ENCODE measurements at regions not wholly inside any gene's neighbourhood (a gene's known extent, or its start where the extent isn't known, plus 50 kb on each side); places are given as distances from the start of the nearest gene placed in this dataset.

DNA sequence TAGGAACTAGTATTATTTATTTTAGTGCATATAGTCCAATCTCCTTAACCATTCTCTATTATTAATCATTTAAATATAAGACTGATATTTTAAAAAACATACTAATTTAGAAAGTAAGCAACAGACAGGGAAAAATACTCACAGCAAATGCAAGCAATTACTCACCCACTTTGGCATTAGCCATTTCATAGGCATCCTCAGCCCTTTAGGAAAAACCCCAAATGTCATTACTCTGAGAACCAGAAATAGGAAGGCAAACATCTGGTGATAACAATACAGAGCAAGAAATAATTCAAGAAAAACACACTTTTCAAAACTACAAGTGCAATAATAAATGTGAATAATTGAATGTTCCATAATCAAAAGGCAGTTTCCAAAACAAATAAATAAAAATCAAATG lies 545.1 kb downstream of the PLPP3 start:
- H3K4me3 ChIP-seq: no peak overlapping the region
- TF ChIP-seq, protein P1, sequence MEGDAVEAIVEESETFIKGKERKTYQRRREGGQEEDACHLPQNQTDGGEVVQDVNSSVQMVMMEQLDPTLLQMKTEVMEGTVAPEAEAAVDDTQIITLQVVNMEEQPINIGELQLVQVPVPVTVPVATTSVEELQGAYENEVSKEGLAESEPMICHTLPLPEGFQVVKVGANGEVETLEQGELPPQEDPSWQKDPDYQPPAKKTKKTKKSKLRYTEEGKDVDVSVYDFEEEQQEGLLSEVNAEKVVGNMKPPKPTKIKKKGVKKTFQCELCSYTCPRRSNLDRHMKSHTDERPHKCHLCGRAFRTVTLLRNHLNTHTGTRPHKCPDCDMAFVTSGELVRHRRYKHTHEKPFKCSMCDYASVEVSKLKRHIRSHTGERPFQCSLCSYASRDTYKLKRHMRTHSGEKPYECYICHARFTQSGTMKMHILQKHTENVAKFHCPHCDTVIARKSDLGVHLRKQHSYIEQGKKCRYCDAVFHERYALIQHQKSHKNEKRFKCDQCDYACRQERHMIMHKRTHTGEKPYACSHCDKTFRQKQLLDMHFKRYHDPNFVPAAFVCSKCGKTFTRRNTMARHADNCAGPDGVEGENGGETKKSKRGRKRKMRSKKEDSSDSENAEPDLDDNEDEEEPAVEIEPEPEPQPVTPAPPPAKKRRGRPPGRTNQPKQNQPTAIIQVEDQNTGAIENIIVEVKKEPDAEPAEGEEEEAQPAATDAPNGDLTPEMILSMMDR (IDR thresholded peaks at IDR 0.05): no peak
- no peaks in the 10 kb centered on the region for H3K36me3 ChIP-seq
- no peaks in the 10 kb centered on the region for H3K27me3 ChIP-seq
- no peak for DNase-seq (ENCODE audit: low spot score)
- H3K4me1 ChIP-seq: peaks cover 0 to 20% of the 10 kb centered on the region in 2 donors
- H3K27ac ChIP-seq: no peak overlapping the region
- no peaks in the 10 kb centered on the region for H3K9me3 ChIP-seq

DNA sequence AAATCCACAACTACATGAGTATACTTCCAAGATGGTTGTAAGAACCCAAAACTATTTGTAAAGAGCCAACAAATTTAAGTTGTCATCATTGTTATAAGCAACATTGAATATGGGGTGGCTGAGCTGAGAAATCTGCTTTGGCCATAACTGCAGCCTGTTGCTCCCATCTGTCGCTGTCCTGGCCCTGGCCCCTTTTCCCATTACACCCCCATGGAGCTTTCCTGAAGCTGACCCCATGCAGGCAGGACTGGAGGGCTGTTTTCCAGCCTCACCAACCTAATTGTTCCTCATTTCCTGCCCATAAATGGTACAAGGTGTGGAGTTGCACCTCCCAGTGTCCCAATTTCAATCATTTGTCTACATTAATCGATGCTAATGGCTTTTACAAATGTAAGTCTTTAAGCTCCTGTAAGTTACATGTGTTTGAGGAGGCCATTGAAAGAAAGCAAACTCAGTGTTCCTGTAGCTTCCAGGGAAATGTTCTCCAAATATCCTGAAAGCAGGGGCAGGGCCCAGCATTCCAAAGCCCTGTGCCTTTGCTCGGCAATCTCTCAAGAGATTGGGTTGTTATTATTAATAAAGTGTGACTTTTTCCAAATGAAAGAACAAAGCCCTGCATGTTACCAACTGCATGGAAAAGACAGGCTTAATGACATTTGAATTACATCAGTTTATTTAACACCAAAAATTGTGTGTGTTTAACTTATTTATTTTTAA lies 545.9 kb downstream of the PLPP3 start:
- Histone ChIP-seq H3K27me3 (no peaks in the 10 kb centered on the region), H3K27ac (no peak overlapping the region), H3K36me3 (no peaks in the 10 kb centered on the region), H3K9me3 (no peaks in the 10 kb centered on the region), H3K4me3 (no peak overlapping the region), H3K4me1 (peaks cover 0 to 20% of the 10 kb centered on the region in 2 donors)
- TF ChIP-seq, protein P1 (IDR thresholded peaks at IDR 0.05): no peak
- DNase-seq (ENCODE audit: low spot score): no peak

DNA sequence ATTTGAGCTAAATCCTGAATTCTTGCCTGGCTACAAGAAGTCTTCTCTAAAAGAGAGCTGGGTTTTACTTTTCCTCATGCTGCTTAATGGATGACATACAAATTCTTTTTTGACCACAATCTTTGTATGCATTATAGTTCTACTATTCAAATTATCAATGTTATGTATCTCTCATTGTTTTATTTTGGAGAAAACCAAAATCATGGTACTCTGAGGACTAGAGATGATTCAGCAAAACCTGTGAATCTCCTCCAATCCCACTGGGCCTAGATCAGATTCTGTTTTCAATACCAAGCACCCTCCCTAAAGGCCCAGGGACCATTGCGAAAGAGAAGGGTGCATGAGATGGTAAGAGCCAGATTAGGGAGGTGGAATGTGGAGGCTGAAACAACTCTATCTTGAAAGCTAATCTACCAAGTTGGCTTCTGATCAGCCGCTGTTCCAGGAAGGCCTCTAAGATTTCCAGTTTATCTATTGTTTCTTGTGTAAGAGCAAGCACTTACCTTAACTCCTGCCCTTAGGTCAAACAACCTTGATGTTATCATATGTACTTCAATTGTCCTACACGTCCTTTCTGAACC lies 547.2 kb downstream of the PLPP3 start:
- Histone ChIP-seq H3K4me1 (peaks cover 0 to 20% of the 10 kb centered on the region in 2 donors), H3K36me3 (no peaks in the 10 kb centered on the region), H3K4me3 (no peak overlapping the region), H3K9me3 (no peaks in the 10 kb centered on the region), H3K27ac (no peak overlapping the region), H3K27me3 (no peaks in the 10 kb centered on the region)
- DNase-seq (ENCODE audit: low spot score): no peak
- TF ChIP-seq, protein P1 (IDR thresholded peaks at IDR 0.05): no peak

DNA sequence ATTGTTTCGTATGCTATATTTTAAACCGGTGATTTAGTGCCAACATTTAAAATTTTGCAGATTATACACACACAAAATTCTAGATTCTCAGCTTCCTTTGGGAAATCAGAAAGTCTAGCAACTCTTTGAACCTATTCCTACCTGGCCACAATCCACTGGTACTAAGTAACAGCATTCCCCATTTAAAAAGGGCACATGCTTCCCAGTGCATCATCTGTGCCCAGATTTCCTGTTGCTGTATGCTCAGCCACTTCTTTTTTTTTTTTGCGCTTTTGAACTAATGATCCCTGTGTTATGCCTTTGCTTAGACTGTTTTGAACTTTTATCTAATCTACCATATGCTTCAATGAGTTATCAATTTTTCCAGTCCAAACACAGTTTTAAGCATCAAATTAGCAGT lies 548.4 kb downstream of the PLPP3 start:
- Histone ChIP-seq H3K27ac (no peak overlapping the region), H3K36me3 (no peaks in the 10 kb centered on the region), H3K4me3 (no peak overlapping the region), H3K4me1 (peaks cover 0 to 20% of the 10 kb centered on the region in 2 donors), H3K27me3 (no peaks in the 10 kb centered on the region), H3K9me3 (no peaks in the 10 kb centered on the region)
- DNase-seq (ENCODE audit: low spot score): no peak
- TF ChIP-seq, protein P1 (IDR thresholded peaks at IDR 0.05): no peak

DNA sequence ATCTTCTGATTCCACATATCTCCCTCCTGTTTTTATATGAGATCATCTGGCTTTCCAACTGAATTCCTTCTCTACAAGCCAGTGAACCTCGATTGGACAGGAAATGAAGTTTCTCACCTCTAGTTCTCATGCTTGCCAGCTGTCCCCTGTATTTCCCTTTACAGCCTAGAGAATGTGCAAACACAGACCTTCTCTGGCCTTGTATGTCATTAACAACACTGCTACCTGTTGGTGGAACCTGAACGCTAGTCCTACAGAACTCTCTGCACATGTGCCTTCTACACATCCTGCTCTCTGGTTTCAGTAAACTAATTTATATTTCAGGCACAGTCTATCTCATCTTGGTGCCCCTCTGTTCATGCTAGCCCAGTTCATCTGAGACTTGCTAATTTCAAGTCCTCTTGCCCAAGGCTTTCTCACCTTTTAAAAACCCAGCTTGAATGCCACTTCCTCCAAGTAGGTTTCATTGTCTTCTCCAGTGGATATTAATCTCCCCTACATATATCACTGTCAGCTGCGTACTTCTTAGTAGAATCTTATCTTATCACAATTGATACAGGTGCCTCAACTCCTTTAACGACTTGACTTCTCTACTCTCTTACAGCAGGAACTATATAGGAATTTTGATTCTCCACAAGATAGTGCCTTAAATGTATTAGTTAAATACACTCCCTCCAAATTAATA lies 549.9 kb downstream of the PLPP3 start:
- peaks cover 0 to 12% of the 10 kb centered on the region in 2 donors for H3K4me1 ChIP-seq
- no peaks in the 10 kb centered on the region for H3K27me3 ChIP-seq
- no peak overlapping the region for H3K4me3 ChIP-seq
- H3K27ac ChIP-seq: no peak overlapping the region
- TF ChIP-seq, protein P1 (IDR thresholded peaks at IDR 0.05): no peak
- H3K36me3 ChIP-seq: no peaks in the 10 kb centered on the region
- no peaks in the 10 kb centered on the region for H3K9me3 ChIP-seq
- DNase-seq (ENCODE audit: low spot score): no peak
